ENCODE measurements at regions not wholly inside any gene's neighbourhood (a gene's known extent, or its start where the extent isn't known, plus 50 kb on each side); places are given as distances from the start of the nearest gene placed in this dataset.
A peak's percentile ranks its signal among the peaks of the same experiment; 100 is the strongest.

- H3K4me3 ChIP-seq (ENCODE audit: low read length), result no peak overlapping the region
- H3K27me3 ChIP-seq (ENCODE audit: low read depth, low read length), result peaks cover 14% of the 10 kb centered on the region
- no peak overlapping the region for H3K9ac ChIP-seq (ENCODE audit: low read length)
Observed at GRCh38 chr13:29937379-29937778, 87.0 kb upstream of the UBL3 start.

GRCh38 chr13:29936956-29937355, 86.5 kb upstream of the UBL3 start:
- Histone ChIP-seq H3K79me2 (ENCODE audit: low read length) (no peaks in the 10 kb centered on the region), H3K9me3 (ENCODE audit: insufficient read depth, low read length) (no peaks in the 10 kb centered on the region), H3K9ac (ENCODE audit: low read length) (no peak overlapping the region), H4K20me1 (ENCODE audit: insufficient read depth, low read length) (no peaks in the 10 kb centered on the region), H3K4me3 (ENCODE audit: low read length) (no peak overlapping the region), H3K27ac (ENCODE audit: low read length) (no peak overlapping the region), H3K27me3 (ENCODE audit: low read depth, low read length) (peaks cover 11% of the 10 kb centered on the region), H3K4me1 (ENCODE audit: low read length) (peaks cover 32% of the 10 kb centered on the region), H3K4me2 (ENCODE audit: low read length) (peak overlapping the region; percentile 88; the same call in 1 of the 2 replicates), H3K36me3 (replicated peaks; ENCODE audit: low read depth, low read length) (no peaks in the 10 kb centered on the region), H2AFZ (ENCODE audit: low read depth, low read length) (no peak overlapping the region)
- no peak for TF ChIP-seq EZH2phosphoT487 (IDR thresholded peaks at IDR 0.05; ENCODE audit: low read depth)
- TF ChIP-seq CTCF (IDR thresholded peaks at IDR 0.05; ENCODE audit: low read depth, low read length), result no peak

More at GRCh38 chr13:29937379-29937778, 87.0 kb upstream of the UBL3 start:
- Histone ChIP-seq H3K79me2 (ENCODE audit: low read length) (no peaks in the 10 kb centered on the region), H3K36me3 (replicated peaks; ENCODE audit: low read depth, low read length) (no peaks in the 10 kb centered on the region), H3K9me3 (ENCODE audit: insufficient read depth, low read length) (no peaks in the 10 kb centered on the region), H3K4me1 (ENCODE audit: low read length) (peaks cover 32% of the 10 kb centered on the region), H3K27ac (ENCODE audit: low read length) (no peak overlapping the region), H3K4me2 (ENCODE audit: low read length) (no peak overlapping the region), H4K20me1 (ENCODE audit: insufficient read depth, low read length) (no peaks in the 10 kb centered on the region), H2AFZ (ENCODE audit: low read depth, low read length) (no peak overlapping the region)
- no peak for TF ChIP-seq CTCF (IDR thresholded peaks at IDR 0.05; ENCODE audit: low read depth, low read length)
- no peak for TF ChIP-seq EZH2phosphoT487 (IDR thresholded peaks at IDR 0.05; ENCODE audit: low read depth)

DNA sequence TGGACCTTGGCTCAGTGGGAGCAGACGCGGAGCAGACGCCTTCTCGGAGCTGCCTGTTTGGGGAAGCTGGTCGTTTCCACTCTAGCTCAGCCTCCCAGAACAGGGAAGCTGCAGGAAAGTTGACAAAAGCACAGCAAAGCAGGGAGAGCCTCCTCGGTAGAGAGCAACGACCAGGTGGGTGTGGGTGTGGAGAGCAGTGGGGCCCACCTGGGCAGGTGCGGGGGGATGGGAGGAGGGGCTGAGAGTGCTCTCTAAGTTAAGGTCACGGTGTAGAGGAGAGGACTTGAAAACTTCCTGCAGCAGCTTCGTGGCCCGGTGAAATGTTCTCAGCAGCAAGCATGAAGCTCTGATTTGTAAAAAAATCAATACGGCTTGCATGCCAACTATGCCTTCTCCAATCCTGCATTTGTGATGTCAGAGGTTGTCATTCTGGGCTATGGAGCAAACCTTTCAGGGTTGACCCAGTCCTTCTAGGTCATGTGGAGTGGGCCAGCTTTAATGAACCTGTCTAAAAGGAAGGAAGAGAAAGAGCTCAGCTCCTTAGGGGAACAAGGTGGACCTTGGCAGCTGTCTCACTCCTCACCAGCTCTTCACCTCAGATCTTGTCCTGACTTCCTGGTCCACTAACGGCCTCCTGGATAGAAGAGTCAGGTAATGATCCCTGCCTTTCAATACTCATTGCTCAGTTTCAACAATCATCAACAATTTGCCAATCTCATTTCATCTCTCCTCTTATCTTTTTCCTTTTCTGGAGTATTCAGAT, 85.8 kb upstream of the UBL3 start:
- H3K27ac ChIP-seq (ENCODE audit: low read length), result peak overlapping the region; percentile 28; the same call in 1 of the 2 replicates
- no peaks in the 10 kb centered on the region for H3K79me2 ChIP-seq (ENCODE audit: low read length)
- H3K4me1 ChIP-seq (ENCODE audit: low read length), result peaks cover 32% of the 10 kb centered on the region
- peak overlapping the region; percentile 88 for H3K4me2 ChIP-seq (ENCODE audit: low read length)
- H3K9me3 ChIP-seq (ENCODE audit: insufficient read depth, low read length), result no peaks in the 10 kb centered on the region
- H3K9ac ChIP-seq (ENCODE audit: low read length), result peak overlapping the region; percentile 24
- H2AFZ ChIP-seq (ENCODE audit: low read depth, low read length), result peak overlapping the region; percentile 49; the same call in 1 of the 2 replicates
- H3K4me3 ChIP-seq (ENCODE audit: low read length), result peak overlapping the region; percentile 66
- no peaks in the 10 kb centered on the region for H3K36me3 ChIP-seq (replicated peaks; ENCODE audit: low read depth, low read length)
- H3K27me3 ChIP-seq (ENCODE audit: low read depth, low read length), result peaks cover 11% of the 10 kb centered on the region
- TF ChIP-seq CTCF (IDR thresholded peaks at IDR 0.05; ENCODE audit: low read depth, low read length) (no peak), EZH2phosphoT487 (IDR thresholded peaks at IDR 0.05; ENCODE audit: low read depth) (no peak)
- H4K20me1 ChIP-seq (ENCODE audit: insufficient read depth, low read length), result no peaks in the 10 kb centered on the region

DNA sequence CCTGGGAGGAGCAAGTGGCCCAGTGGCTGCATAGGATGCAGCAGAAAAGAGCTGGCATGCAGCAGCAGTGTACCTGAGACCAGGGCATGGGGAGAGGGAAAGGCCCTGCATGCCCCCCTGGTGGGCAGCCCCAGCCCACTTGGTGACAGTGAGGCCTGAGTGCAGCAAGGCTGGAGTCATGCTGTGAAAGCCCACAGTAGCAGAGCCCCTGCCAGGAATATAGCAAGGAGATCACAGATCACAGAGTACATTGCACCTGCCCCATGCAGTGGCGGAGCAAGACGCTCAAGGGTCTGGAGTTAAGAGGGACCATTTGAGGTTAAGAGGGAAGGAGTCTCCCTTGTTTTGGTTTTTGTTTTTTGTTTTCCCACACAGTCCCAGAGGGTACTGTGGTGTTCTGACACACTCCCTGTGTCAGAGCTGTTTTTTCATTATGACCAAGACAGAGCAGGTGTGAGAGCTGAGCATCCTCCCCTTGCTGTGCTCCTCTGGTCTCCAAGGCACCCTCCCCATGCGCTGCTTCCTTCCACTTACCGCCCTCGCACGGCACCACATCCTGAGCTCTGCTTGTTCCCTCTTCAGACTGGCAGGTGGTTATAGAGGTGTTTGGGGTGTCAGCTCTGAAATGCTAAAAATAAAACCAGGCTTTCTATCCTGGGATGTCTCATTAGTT, 85.0 kb upstream of the UBL3 start:
- Histone ChIP-seq H3K4me3 (ENCODE audit: low read length) (peak overlapping the region; percentile 66), H3K4me2 (ENCODE audit: low read length) (peak overlapping the region; percentile 88), H3K27me3 (ENCODE audit: low read depth, low read length) (peaks cover 11% of the 10 kb centered on the region), H4K20me1 (ENCODE audit: insufficient read depth, low read length) (no peaks in the 10 kb centered on the region), H3K36me3 (replicated peaks; ENCODE audit: low read depth, low read length) (no peaks in the 10 kb centered on the region), H3K27ac (ENCODE audit: low read length) (peak overlapping the region; percentile 28; the same call in 1 of the 2 replicates), H2AFZ (ENCODE audit: low read depth, low read length) (peak overlapping the region; percentile 49; the same call in 1 of the 2 replicates), H3K9me3 (ENCODE audit: insufficient read depth, low read length) (no peaks in the 10 kb centered on the region), H3K9ac (ENCODE audit: low read length) (peak overlapping the region; percentile 24), H3K79me2 (ENCODE audit: low read length) (no peaks in the 10 kb centered on the region), H3K4me1 (ENCODE audit: low read length) (peaks cover 32% of the 10 kb centered on the region)
- TF ChIP-seq EZH2phosphoT487 (IDR thresholded peaks at IDR 0.05; ENCODE audit: low read depth) (no peak), CTCF (IDR thresholded peaks at IDR 0.05; ENCODE audit: low read depth, low read length) (no peak)
